Ishikawa (cell line): ENCODE measurements at regions not wholly inside any gene's neighbourhood (a gene's known extent, or its start where the extent isn't known, plus 50 kb on each side); places are given as distances from the start of the nearest gene placed in this dataset.
A peak's percentile ranks its signal among the peaks of the same experiment; 100 is the strongest.

Experiments
- CEBPB ChIP-seq: IDR thresholded peaks from 2 replicates; pipeline ENCODE4 v1.6.1; 2012
- CREB1 ChIP-seq: IDR thresholded peaks from 2 replicates; pipeline ENCODE4 v1.6.1; 2012; ENCODE audit warnings: low read depth
- EGR1 ChIP-seq: IDR thresholded peaks from 2 replicates; pipeline ENCODE4 v1.6.1; 2012
- EP300 ChIP-seq: IDR thresholded peaks from 2 replicates; pipeline ENCODE4 v1.6.1; 2012; ENCODE audit warnings: borderline replicate concordance
- FOXM1 ChIP-seq: IDR thresholded peaks from 2 replicates; pipeline ENCODE4 v1.6.1; 2012; ENCODE audit warnings: low read depth, borderline replicate concordance
- MAX ChIP-seq: IDR thresholded peaks from 2 replicates; pipeline ENCODE4 v1.6.1; 2012
- NFIC ChIP-seq: IDR thresholded peaks from 2 replicates; pipeline ENCODE4 v1.6.1; 2012
- RAD21 ChIP-seq: IDR thresholded peaks from 2 replicates; pipeline ENCODE4 v1.6.1; 2012; ENCODE audit warnings: low read depth
- REST ChIP-seq: IDR thresholded peaks from 2 replicates; pipeline ENCODE4 v1.6.1; 2012; ENCODE audit warnings: low read depth, mild to moderate bottlenecking
- TAF1 ChIP-seq: IDR thresholded peaks from 2 replicates; pipeline ENCODE4 v1.6.1; 2012; ENCODE audit warnings: low read depth, mild to moderate bottlenecking
- TCF12 ChIP-seq: IDR thresholded peaks from 2 replicates; pipeline ENCODE4 v1.6.1; 2012; ENCODE audit warnings: low read depth
- TEAD4 ChIP-seq: IDR thresholded peaks from 2 replicates; pipeline ENCODE4 v1.6.1; 2012
- USF1 ChIP-seq: IDR thresholded peaks from 2 replicates; pipeline ENCODE4 v1.6.1; 2012
- YY1 ChIP-seq: IDR thresholded peaks from 2 replicates; pipeline ENCODE4 v1.6.1; 2012; ENCODE audit warnings: low read depth
- ZBTB7A ChIP-seq: IDR thresholded peaks from 2 replicates; pipeline ENCODE4 v1.6.1; 2012; ENCODE audit warnings: low read depth

GRCh38 chr11:127864861-127865260 is 722.5 kb downstream of the ETS1 start:
- TF ChIP-seq TEAD4 (no peak), EGR1 (no peak), TAF1 (no peak), MAX (no peak)

GRCh38 chr11:127862406-127862805 is 725.0 kb downstream of the ETS1 start:
- TF ChIP-seq REST: no peak
- no peak for TF ChIP-seq NFIC
- TF ChIP-seq RAD21: no peak
- no peak for TF ChIP-seq TAF1
- no peak for TF ChIP-seq CEBPB
- TF ChIP-seq CREB1: no peak
- TF ChIP-seq YY1: no peak
- no peak for TF ChIP-seq EGR1

- TF ChIP-seq ZBTB7A (no peak), CEBPB (no peak), REST (no peak), NFIC (no peak)
Measured at GRCh38 chr11:127859941-127860354, 727.4 kb downstream of the ETS1 start.

GRCh38 chr11:127844876-127845275 is 742.5 kb downstream of the ETS1 start:
- TF ChIP-seq REST (no peak), CREB1 (no peak), EP300 (no peak), EGR1 (no peak), CEBPB (no peak), USF1 (no peak), ZBTB7A (no peak), RAD21 (no peak), YY1 (no peak), NFIC (no peak), TCF12 (no peak), FOXM1 (no peak), TAF1 (no peak), TEAD4 (no peak), MAX (no peak)

GRCh38 chr11:127843483-127844396 is 743.6 kb downstream of the ETS1 start:
- TF ChIP-seq REST (no peak), RAD21 (peak; percentile 61), YY1 (no peak)
